OCI-LY7 (cell line): ENCODE measurements at regions not wholly inside any gene's neighbourhood (a gene's known extent, or its start where the extent isn't known, plus 50 kb on each side); places are given as distances from the start of the nearest gene placed in this dataset.

Experiments used
- BruUV-seq: library from RNA; stranded (reverse); fragments of 400-500 nt; replicated peaks from 2 replicates; lab custom pipeline; 2021; lab: Mats Ljungman, UMichigan
- CTCF ChIA-PET: fragments of 300-600 bp; sonication (Branson Sonifier 250); formaldehyde crosslinking; loops from one replicate; lab custom pipeline; 2022; ENCODE audit warnings: antibody characterized with exemption; ENCODE audit not compliant: unreplicated experiment; lab: Charles Lee
- POLR2A ChIA-PET: fragments of 300-600 bp; sonication (Branson Sonifier 250); formaldehyde crosslinking; loops from one replicate; lab custom pipeline; 2022; ENCODE audit warnings: antibody characterized with exemption; lab: Charles Lee
- DNase-seq: peaks from one replicate; pipeline ENCODE4 v3.0.0-alpha.2; 2015; ENCODE audit warnings: low spot score
- H2AFZ ChIP-seq: fragments of 200-600 bp; sonication (generic), shearing (Covaris generic); 2 replicates; pipeline ENCODE4 v1.6.1; 2014; ENCODE audit warnings: mild to moderate bottlenecking, antibody characterized with exemption, low read length, moderate library complexity
- H3K27ac ChIP-seq: fragments of 200-600 bp; sonication (generic); 2 replicates; pipeline ENCODE4 v1.5.1; 2014; ENCODE audit warnings: mixed run types, low read depth, mild to moderate bottlenecking, moderate library complexity, low read length, inconsistent platforms; ENCODE audit not compliant: poor library complexity, severe bottlenecking
- H3K36me3 ChIP-seq: fragments of 200-600 bp; sonication (generic); 2 replicates; pipeline ENCODE4 v1.6.1; 2014; ENCODE audit warnings: mild to moderate bottlenecking, antibody characterized with exemption, low read length, moderate library complexity, mixed read lengths; ENCODE audit not compliant: insufficient read depth
- H3K4me1 ChIP-seq: fragments of 200-600 bp; sonication (generic); 2 replicates; pipeline ENCODE4 v1.5.1; 2014; ENCODE audit warnings: mild to moderate bottlenecking, low read length; ENCODE audit not compliant: insufficient read depth, poor library complexity, severe bottlenecking
- H3K4me2 ChIP-seq: fragments of 200-600 bp; sonication (generic); 2 replicates; pipeline ENCODE4 v1.6.1; 2014; ENCODE audit warnings: mild to moderate bottlenecking, low read length
- H3K4me3 ChIP-seq: fragments of 200-600 bp; sonication (generic); 2 replicates; pipeline ENCODE4 v1.5.1; 2014; ENCODE audit warnings: mild to moderate bottlenecking, low read depth, low read length; ENCODE audit not compliant: poor library complexity, severe bottlenecking
- H3K79me2 ChIP-seq: fragments of 200-600 bp; sonication (generic); 2 replicates; pipeline ENCODE4 v1.6.1; 2016; ENCODE audit warnings: low read depth, mild to moderate bottlenecking, low read length, moderate library complexity, mixed read lengths; ENCODE audit not compliant: insufficient read depth
- H3K9me2 ChIP-seq: fragments of 200-600 bp; sonication (generic); 2 replicates; pipeline ENCODE4 v1.6.1; 2016; ENCODE audit warnings: mild to moderate bottlenecking, low read length, mixed read lengths; ENCODE audit not compliant: insufficient read depth
- H3K9me3 ChIP-seq: fragments of 200-600 bp; sonication (generic); 2 replicates; pipeline ENCODE4 v1.6.1; 2014; ENCODE audit warnings: mild to moderate bottlenecking, mixed run types, low read length, mixed read lengths
- H4K20me1 ChIP-seq: fragments of 200-600 bp; sonication (generic); 2 replicates; pipeline ENCODE4 v1.6.1; 2014; ENCODE audit warnings: mild to moderate bottlenecking, antibody characterized with exemption, low read length, moderate library complexity, mixed read lengths; ENCODE audit not compliant: insufficient read depth
- CTCF ChIP-seq: fragments of 200-600 bp; sonication (generic); conservative IDR thresholded peaks from 2 replicates; pipeline ENCODE4 v1.5.1; 2014; ENCODE audit warnings: mild to moderate bottlenecking, antibody characterized with exemption, low read length, moderate library complexity, mixed read lengths
- EZH2phosphoT487 ChIP-seq: fragments of 200-600 bp; sonication (generic); IDR thresholded peaks from 2 replicates; pipeline ENCODE4 v1.6.1; 2018; ENCODE audit warnings: low read depth, borderline replicate concordance, mild to moderate bottlenecking, mixed run types, antibody characterized with exemption, low read length, moderate library complexity, mixed read lengths
- intact Hi-C: fragments of 100-400 bp; cut with micrococcal nuclease; formaldehyde crosslinking; loops from one replicate; pipeline ENCODE4 v1.10.0; 2022; ENCODE audit not compliant: unreplicated experiment

GRCh38 chr13:50188696-50189095 is 173.5 kb downstream of the KCNRG start:
- Histone ChIP-seq H3K79me2 (no peaks in the 10 kb centered on the region), H3K4me2 (no peak overlapping the region), H3K4me3 (no peak overlapping the region), H3K9me2 (no peaks in the 10 kb centered on the region), H3K9me3 (no peaks in the 10 kb centered on the region), H2AFZ (no peak overlapping the region), H3K36me3 (no peaks in the 10 kb centered on the region), H4K20me1 (no peaks in the 10 kb centered on the region), H3K27ac (no peak overlapping the region), H3K4me1 (no peaks in the 10 kb centered on the region)
- intact Hi-C loops: no loop called here
- no peak for DNase-seq
- BruUV-seq: no TSS peak
- no peak for TF ChIP-seq CTCF
- TF ChIP-seq EZH2phosphoT487: no peak
- CTCF ChIA-PET: no interaction called here
- POLR2A ChIA-PET: interaction anchor here (0.9 kb wide), 1 partner anchor 133 kb away, joined by 4 read pairs; no protein-coding TSS in a partner anchor

- Histone ChIP-seq H3K9me2 (no peaks in the 10 kb centered on the region), H3K36me3 (no peaks in the 10 kb centered on the region), H3K9me3 (no peaks in the 10 kb centered on the region), H3K4me3 (no peak overlapping the region), H2AFZ (no peak overlapping the region), H3K27ac (no peak overlapping the region), H4K20me1 (no peaks in the 10 kb centered on the region), H3K4me2 (no peak overlapping the region), H3K4me1 (no peaks in the 10 kb centered on the region), H3K79me2 (no peaks in the 10 kb centered on the region)
- ChIA-PET POLR2A (interaction anchor here (0.7 to 0.9 kb wide), 2 partner anchors 52 to 132 kb away, joined by 3 to 4 read pairs; no protein-coding TSS in a partner anchor), CTCF (no interaction called here)
- TF ChIP-seq EZH2phosphoT487 (no peak), CTCF (peak; percentile 44; the same call in 1 of the 2 replicates)
- intact Hi-C loops: no loop called here
- BruUV-seq: no TSS peak
- DNase-seq: no peak
These were observed 174.2 kb downstream of the KCNRG start for GRCh38 chr13:50189450-50189849.

GRCh38 chr13:50191004-50191403 is 175.8 kb downstream of the KCNRG start:
- no peak for TF ChIP-seq CTCF
- no peak for TF ChIP-seq EZH2phosphoT487
- ChIA-PET POLR2A (interaction anchor here (0.5 to 2.8 kb wide), 3 partner anchors 10 to 90 kb away, joined by 3 to 11 read pairs (median 4); no protein-coding TSS in a partner anchor), CTCF (no interaction called here)
- no peaks in the 10 kb centered on the region for H3K79me2 ChIP-seq
- H3K9me2 ChIP-seq: no peaks in the 10 kb centered on the region
- no peaks in the 10 kb centered on the region for H3K9me3 ChIP-seq
- no peak overlapping the region for H3K4me2 ChIP-seq
- intact Hi-C loops: no loop called here
- BruUV-seq: no TSS peak
- H3K4me1 ChIP-seq: no peaks in the 10 kb centered on the region
- DNase-seq: no peak
- no peak overlapping the region for H2AFZ ChIP-seq
- H3K27ac ChIP-seq: no peak overlapping the region
- no peaks in the 10 kb centered on the region for H3K36me3 ChIP-seq
- no peaks in the 10 kb centered on the region for H4K20me1 ChIP-seq
- H3K4me3 ChIP-seq: no peak overlapping the region
